HUDEP-2 (cell line): ENCODE measurements at regions not wholly inside any gene's neighbourhood (a gene's known extent, or its start where the extent isn't known, plus 50 kb on each side); places are given as distances from the start of the nearest gene placed in this dataset.

ENCODE experiments used
- DNase-seq, 76 experiments: peaks; one replicate each; lab custom pipeline; 2025; ENCODE audit not compliant: unreplicated experiment in 76 of 76; lab: John Stamatoyannopoulos, UW

DNA sequence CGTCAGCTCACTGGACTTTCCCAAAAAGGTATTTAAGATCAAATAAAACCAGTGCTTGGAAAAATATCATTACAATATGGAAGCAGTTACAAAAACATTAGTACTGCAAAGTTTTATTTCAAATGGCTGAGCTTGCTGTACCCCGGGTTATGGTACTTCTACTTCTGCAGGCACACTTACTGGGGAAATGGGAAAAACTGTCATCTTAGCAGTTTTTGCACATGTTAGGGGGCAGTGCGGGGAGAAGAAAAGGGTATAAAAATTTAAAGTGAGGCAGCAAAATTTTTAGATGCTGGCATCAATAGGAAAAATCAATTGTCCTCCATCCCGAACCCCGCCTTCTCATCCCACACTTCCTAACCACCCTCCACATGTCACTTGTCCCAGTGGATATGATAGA is 133.4 kb downstream of the ATG4C start:
- DNase-seq, result no peak

- no peak for DNase-seq
Measured at GRCh38 chr1:62917805-62918204, 133.9 kb downstream of the ATG4C start.

DNA sequence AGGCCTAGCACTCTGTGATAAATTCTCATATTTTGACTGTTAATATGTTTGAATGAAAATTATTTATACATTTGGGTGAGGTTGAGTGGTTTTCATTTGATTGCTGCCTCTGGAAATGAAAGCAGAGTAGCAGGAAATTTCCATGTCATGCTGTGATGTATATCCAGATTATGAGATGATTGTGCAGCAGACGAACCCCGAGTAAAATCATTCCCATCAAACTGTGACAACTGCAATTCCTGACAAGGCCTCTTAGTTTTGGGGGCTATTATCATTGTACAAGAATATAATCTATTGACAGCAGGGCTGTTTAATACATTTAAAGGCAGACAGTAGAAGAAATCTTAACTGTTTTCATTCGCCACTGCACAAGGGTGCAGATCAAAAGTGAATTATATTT is 134.8 kb downstream of the ATG4C start:
- DNase-seq, result no peak

- no peak for DNase-seq
Measured at GRCh38 chr1:62922006-62922405, 138.1 kb downstream of the ATG4C start.

DNA sequence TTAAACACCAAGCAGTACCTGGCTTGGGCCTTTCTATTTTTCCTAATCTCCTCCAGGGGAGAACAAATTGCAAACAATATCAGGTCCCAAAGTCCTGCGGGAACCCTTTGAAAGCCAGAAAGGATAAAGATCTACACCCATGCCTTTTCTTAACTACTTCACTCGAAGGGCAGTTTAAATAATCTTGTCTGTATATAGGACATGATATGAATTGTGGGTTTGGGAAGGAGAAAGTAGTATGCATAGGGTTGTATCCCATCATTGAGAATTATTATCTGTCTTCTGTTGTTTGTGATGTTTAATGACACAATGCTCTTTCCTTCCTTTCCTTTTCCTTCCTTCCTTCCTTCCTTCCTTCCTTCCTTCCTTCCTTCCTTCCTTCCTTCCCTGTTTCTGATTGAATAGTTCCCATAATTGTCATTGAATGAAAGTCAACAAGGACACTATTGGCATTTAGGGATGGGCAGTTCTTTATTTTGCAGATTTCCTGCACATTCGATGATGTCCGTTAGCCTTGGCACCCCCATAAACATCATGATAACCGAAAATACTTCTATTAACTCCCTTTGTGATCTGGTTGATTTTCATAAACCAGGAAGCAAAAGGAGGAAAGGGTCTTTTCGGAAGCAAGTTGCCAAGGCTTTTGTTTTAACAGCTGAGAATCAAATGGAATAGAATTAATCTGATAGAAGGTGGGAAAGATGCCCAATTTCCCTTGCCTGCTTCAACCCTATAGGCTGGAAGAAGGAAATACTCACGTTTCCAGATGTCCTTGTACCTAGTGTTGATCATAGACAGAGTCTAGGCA is 141.3 kb downstream of the ATG4C start:
- DNase-seq, result no peak

- no peak for DNase-seq
Measured at GRCh38 chr1:62926681-62927252, 142.8 kb downstream of the ATG4C start.

GRCh38 chr1:62928885-62929284 is 145.0 kb downstream of the ATG4C start:
- no peak for DNase-seq

DNA sequence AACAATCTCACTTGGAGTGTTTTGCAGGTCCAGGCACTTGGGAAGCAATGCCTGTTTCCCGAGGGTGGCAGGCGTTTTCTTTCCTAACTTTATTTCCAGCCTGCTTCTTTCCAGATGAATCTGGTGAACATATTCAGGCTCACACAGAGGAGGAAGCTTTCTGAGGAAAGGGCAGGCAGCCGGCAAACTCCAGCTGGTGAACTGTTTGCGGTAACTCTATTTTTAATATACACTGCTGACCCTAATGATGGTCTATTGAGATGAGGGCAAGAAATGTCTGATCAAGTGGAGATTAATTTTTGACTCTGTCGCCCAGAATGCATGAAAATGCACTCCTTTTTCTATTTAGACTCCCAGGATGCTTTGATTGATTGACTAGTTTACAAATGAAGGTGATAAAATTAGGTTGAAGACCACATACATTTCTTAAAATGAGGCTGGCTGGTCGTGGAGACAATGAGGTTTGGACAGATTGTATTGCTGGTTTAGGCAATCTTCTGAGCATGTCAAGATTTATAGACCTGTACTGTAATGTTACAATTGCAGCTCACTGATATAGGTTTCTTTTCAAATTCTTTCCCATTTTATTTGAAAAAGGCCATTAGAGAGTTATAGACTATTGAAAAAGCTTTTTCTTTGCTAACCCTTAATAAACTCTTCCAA is 153.8 kb downstream of the ATG4C start:
- no peak for DNase-seq

GRCh38 chr1:62941780-62942179 is 157.8 kb downstream of the ATG4C start:
- no peak for DNase-seq

DNA sequence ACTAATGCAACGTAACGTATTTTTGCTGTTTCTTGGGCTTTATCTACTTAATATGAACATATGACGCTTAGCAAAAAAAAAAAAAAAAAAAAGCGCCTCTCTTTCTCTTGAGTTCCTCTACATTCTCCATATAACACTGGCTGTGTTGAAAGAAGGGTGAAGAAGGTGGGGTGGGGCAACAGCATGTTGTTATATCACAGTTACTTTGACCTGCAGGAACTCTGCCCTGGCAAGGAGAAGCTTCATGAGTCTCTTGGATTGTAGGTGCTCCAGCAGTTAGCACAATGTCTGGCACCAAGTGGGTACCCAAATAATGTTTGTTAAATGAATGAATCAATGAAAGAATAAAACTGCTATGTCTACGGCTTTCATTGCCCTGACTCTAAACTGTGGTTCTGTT is 162.6 kb downstream of the ATG4C start:
- DNase-seq, result no peak

- no peak for DNase-seq
Measured at GRCh38 chr1:62951428-62951827, 167.5 kb downstream of the ATG4C start.

DNA sequence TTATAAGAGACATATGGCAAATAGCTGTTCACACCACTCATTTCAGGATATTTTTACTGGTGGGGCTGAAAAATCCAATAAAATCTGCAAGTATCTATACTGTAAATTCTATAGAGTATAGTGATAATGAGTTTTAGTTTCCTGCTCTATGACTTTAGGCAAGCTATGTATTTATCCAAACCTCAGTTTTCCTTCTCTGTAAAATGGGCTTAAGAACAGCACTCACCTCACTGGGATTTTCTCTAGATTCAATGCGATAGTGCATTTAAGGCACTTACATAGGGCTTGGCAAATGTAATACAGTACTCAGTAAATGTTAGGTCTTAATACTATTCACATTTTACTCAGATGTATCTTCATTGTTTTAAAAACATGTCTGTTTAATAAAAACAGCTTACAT is 168.7 kb downstream of the ATG4C start:
- no peak for DNase-seq

DNA sequence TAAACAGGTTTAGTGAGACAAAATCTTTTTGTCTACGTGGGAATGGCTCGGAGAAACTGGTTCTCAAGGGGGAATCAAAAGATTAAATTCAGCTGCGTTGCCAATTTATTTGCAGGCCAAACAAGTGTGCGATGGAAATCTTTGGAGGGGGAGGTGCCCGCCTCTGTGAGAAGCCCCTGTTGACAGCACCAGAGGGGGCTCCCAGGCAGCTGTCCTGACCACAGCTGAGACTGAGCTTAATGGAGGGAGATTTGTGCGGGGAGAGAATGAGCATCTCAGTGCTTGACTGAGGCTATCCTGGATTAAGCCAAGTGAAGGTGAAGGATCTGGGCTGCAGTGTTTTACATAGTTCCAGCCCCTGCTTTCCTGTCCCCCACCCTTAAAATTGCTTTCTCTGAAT is 169.7 kb downstream of the ATG4C start:
- DNase-seq, result no peak

DNA sequence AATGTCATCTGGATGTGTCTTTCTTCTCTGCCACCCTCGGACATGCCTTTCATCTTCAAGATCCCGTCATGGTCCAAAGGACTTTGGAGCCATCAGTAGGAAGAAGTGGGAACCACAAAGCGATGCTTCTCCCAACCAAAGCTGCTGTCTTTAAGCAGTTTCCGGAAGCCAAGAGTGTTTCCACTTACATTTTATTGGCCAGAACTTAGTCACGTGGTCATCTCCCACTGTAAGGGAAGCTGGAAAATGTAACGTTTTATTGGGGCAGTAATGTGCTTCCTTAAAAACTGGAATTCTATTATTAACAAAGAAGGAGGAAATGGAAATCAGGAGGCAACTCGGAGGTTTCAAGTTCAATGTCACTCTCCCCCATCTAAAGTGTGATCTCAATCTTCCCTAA is 170.8 kb downstream of the ATG4C start:
- DNase-seq, result no peak

DNA sequence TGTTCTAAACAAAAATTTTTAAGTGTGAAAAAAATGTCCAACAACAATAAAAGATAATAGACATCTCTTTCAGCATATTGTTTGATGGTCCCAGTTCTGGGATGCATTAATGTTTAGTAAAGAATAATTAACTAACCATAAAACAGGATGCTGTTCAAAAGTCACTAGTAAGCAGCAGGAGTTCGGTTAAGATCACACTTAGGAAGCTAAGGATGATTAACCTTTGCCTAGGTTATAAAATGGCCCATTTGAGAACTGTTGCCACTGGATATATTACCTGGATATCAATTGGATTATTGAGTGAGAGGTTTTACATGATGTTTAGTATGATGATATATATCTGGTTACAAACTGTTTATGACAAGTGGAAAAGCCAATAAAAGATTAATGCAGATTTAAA is 171.7 kb downstream of the ATG4C start:
- no peak for DNase-seq

- DNase-seq, result no peak
Measured at GRCh38 chr1:62962014-62962812, 178.3 kb downstream of the ATG4C start.

GRCh38 chr1:62962901-62963776 is 179.2 kb downstream of the ATG4C start:
- DNase-seq, result peak in 28 of 76 experiments; percentile 0 to 51 (median 10)

DNA sequence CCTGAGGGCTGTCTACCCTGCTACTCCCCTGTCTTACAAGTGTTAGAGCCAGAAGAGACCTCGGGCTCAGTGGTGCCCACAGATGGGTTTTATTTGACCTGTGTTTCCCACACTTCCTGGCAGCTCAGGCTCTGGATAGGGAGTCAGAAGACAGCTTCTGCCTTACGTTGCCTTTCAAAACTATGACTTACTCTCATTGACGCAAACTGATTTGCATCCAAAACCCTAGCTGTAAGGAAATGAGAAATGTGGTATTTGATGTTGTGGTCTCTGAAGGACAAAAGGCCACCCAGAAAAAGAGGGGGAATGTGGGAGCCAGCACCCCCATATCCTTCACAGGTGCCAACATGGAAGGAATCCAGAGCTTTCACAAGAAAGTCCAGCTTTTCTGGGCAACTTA is 180.2 kb downstream of the ATG4C start:
- no peak for DNase-seq

- no peak for DNase-seq
Measured at GRCh38 chr1:62967031-62967430, 183.1 kb downstream of the ATG4C start.

DNA sequence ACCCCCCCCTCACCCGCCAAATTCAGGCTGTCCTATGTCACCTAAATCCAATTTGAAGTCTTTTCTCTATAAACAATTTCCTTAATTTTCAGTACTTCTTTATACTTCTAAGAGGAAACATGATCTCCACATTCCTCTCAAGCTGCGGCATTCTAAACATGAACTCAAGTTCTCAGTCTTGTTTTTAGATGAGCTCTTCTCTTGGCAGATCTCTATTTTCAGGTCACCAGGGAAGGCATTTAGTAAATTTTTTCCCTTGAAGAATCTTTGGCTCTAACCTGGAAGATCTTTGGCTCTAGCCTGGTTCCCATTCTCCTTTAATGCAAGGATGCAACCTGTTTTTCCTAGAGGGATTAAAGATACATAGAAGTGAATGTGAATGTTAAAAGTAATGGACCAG is 193.4 kb downstream of the ATG4C start:
- no peak for DNase-seq
